NT2/D1 (cell line): ENCODE measurements at regions not wholly inside any gene's neighbourhood (a gene's known extent, or its start where the extent isn't known, plus 50 kb on each side); places are given as distances from the start of the nearest gene placed in this dataset.

Experiments used
- DNase-seq: peaks from one replicate; pipeline ENCODE4 v3.0.0-alpha.2; 2011; ENCODE audit warnings: low read depth, low spot score
- H3K27me3 ChIP-seq: 2 replicates; pipeline ENCODE4 v1.6.0; 2011; ENCODE audit warnings: mild to moderate bottlenecking; ENCODE audit not compliant: insufficient read length, insufficient read depth
- H3K36me3 ChIP-seq: 2 replicates; pipeline ENCODE4 v1.6.1; 2011; ENCODE audit warnings: mild to moderate bottlenecking, low read length, mixed read lengths; ENCODE audit not compliant: insufficient read depth, insufficient read length
- H3K4me1 ChIP-seq: 2 replicates; pipeline ENCODE4 v1.5.1; 2011; ENCODE audit not compliant: insufficient read depth, insufficient read length
- H3K4me3 ChIP-seq: 2 replicates; pipeline ENCODE4 v1.5.1; 2011; ENCODE audit warnings: low read depth; ENCODE audit not compliant: insufficient read length
- H3K9ac ChIP-seq: 2 replicates; pipeline ENCODE4 v1.6.0; 2011; ENCODE audit warnings: low read depth; ENCODE audit not compliant: insufficient read length
- H3K9me3 ChIP-seq: 2 replicates; pipeline ENCODE4 v1.5.1; 2011; ENCODE audit warnings: mild to moderate bottlenecking, low read length; ENCODE audit not compliant: insufficient read depth
- SUZ12 ChIP-seq: IDR thresholded peaks from 2 replicates; pipeline ENCODE4 v1.6.1; 2011; ENCODE audit not compliant: insufficient read length, insufficient read depth; ENCODE audit errors: extremely low read depth
- YY1 ChIP-seq: IDR thresholded peaks from 2 replicates; pipeline ENCODE4 v1.6.1; 2011; ENCODE audit not compliant: insufficient read length, insufficient read depth
- ZNF274 ChIP-seq: IDR thresholded peaks from 2 replicates; pipeline ENCODE4 v1.6.1; 2011; ENCODE audit warnings: mild to moderate bottlenecking, low read depth, low read length

GRCh38 chr15:35910227-35910626 is 364.3 kb upstream of the DPH6 start:
- Histone ChIP-seq H3K4me1 (no peaks in the 10 kb centered on the region), H3K36me3 (no peaks in the 10 kb centered on the region), H3K4me3 (no peak overlapping the region), H3K9ac (no peak overlapping the region), H3K9me3 (no peaks in the 10 kb centered on the region), H3K27me3 (no peaks in the 10 kb centered on the region)
- TF ChIP-seq YY1 (no peak), SUZ12 (no peak), ZNF274 (no peak)
- no peak for DNase-seq

GRCh38 chr15:35911052-35911777 is 365.2 kb upstream of the DPH6 start:
- H3K36me3 ChIP-seq, result no peaks in the 10 kb centered on the region
- no peak for DNase-seq
- TF ChIP-seq SUZ12 (no peak), ZNF274 (no peak), YY1 (no peak)

GRCh38 chr15:35912196-35912595 is 366.2 kb upstream of the DPH6 start:
- no peak for TF ChIP-seq YY1
- TF ChIP-seq ZNF274, result no peak
- TF ChIP-seq SUZ12, result no peak
- H3K9me3 ChIP-seq, result no peaks in the 10 kb centered on the region
- no peaks in the 10 kb centered on the region for H3K27me3 ChIP-seq
- DNase-seq, result no peak
- no peak overlapping the region for H3K4me3 ChIP-seq
- no peaks in the 10 kb centered on the region for H3K36me3 ChIP-seq
- H3K9ac ChIP-seq, result no peak overlapping the region
- H3K4me1 ChIP-seq, result no peaks in the 10 kb centered on the region

More at GRCh38 chr15:35911052-35911777, 365.2 kb upstream of the DPH6 start:
- no peaks in the 10 kb centered on the region for H3K9me3 ChIP-seq
- no peak overlapping the region for H3K4me3 ChIP-seq
- no peak overlapping the region for H3K9ac ChIP-seq
- H3K4me1 ChIP-seq, result no peaks in the 10 kb centered on the region
- no peaks in the 10 kb centered on the region for H3K27me3 ChIP-seq

- Histone ChIP-seq H3K9me3 (no peaks in the 10 kb centered on the region), H3K36me3 (no peaks in the 10 kb centered on the region), H3K9ac (no peak overlapping the region), H3K4me3 (no peak overlapping the region), H3K4me1 (no peaks in the 10 kb centered on the region), H3K27me3 (no peaks in the 10 kb centered on the region)
- DNase-seq, result no peak
- TF ChIP-seq SUZ12, result no peak
- TF ChIP-seq ZNF274, result no peak
- TF ChIP-seq YY1, result no peak
Measured at GRCh38 chr15:35914573-35914972, 368.6 kb upstream of the DPH6 start.

- Histone ChIP-seq H3K4me1 (no peaks in the 10 kb centered on the region), H3K36me3 (no peaks in the 10 kb centered on the region), H3K27me3 (no peaks in the 10 kb centered on the region), H3K9me3 (no peaks in the 10 kb centered on the region), H3K9ac (no peak overlapping the region), H3K4me3 (no peak overlapping the region)
- no peak for TF ChIP-seq SUZ12
- TF ChIP-seq YY1, result no peak
- no peak for TF ChIP-seq ZNF274
- no peak for DNase-seq
Measured at GRCh38 chr15:35921046-35921445, 375.1 kb upstream of the DPH6 start.

GRCh38 chr15:35925275-35926006 is 379.5 kb upstream of the DPH6 start:
- Histone ChIP-seq H3K36me3 (no peaks in the 10 kb centered on the region), H3K27me3 (no peaks in the 10 kb centered on the region), H3K9ac (no peak overlapping the region), H3K4me1 (no peaks in the 10 kb centered on the region), H3K4me3 (no peak overlapping the region), H3K9me3 (no peaks in the 10 kb centered on the region)
- DNase-seq, result no peak
- no peak for TF ChIP-seq YY1
- TF ChIP-seq ZNF274, result no peak
- TF ChIP-seq SUZ12, result no peak

GRCh38 chr15:35926007-35926380 is 380.0 kb upstream of the DPH6 start:
- Histone ChIP-seq H3K36me3 (no peaks in the 10 kb centered on the region), H3K9me3 (no peaks in the 10 kb centered on the region), H3K4me1 (no peaks in the 10 kb centered on the region), H3K27me3 (no peaks in the 10 kb centered on the region), H3K4me3 (no peak overlapping the region), H3K9ac (no peak overlapping the region)
- TF ChIP-seq YY1, result no peak
- TF ChIP-seq SUZ12, result no peak
- TF ChIP-seq ZNF274, result no peak
- DNase-seq, result no peak
